SK-N-SH treated with all-trans-retinoic acid at 6 μM for 48 hours (cell line): ENCODE measurements at regions not wholly inside any gene's neighbourhood (a gene's known extent, or its start where the extent isn't known, plus 50 kb on each side); places are given as distances from the start of the nearest gene placed in this dataset.

Experiments
- ARNTL ChIP-seq: fragments of 450-650 bp; formaldehyde crosslinking; IDR thresholded peaks from 2 replicates; pipeline ENCODE4 v1.5.0; 2020; ENCODE audit warnings: low read depth, mild to moderate bottlenecking, moderate library complexity, borderline replicate concordance
- BACH2 ChIP-seq: fragments of 250-450 bp; sonication (Bioruptor Pico); IDR thresholded peaks from 2 replicates; pipeline ENCODE4 v1.9.0; 2021; ENCODE audit warnings: mild to moderate bottlenecking, borderline replicate concordance
- CSDC2 ChIP-seq: fragments of 250-450 bp; sonication (Bioruptor Pico); IDR thresholded peaks from 2 replicates; pipeline ENCODE4 v1.5.0; 2020; ENCODE audit warnings: mild to moderate bottlenecking, moderate library complexity
- ESRRG ChIP-seq: fragments of 250-450 bp; sonication (Bioruptor Pico); IDR thresholded peaks from 2 replicates; pipeline ENCODE4 v1.6.1; 2021; ENCODE audit warnings: mild to moderate bottlenecking
- GLIS3 ChIP-seq: fragments of 250-450 bp; sonication (Bioruptor Pico); IDR thresholded peaks from 2 replicates; pipeline ENCODE4 v1.5.0; 2020; ENCODE audit warnings: mild to moderate bottlenecking, moderate library complexity
- RARB ChIP-seq: fragments of 250-450 bp; sonication (Bioruptor Pico); IDR thresholded peaks from 2 replicates; pipeline ENCODE4 v1.8.0; 2021; ENCODE audit warnings: mild to moderate bottlenecking, moderate library complexity
- TOX ChIP-seq: fragments of 250-450 bp; sonication (Bioruptor Pico); IDR thresholded peaks from 2 replicates; pipeline ENCODE4 v1.8.0; 2021; ENCODE audit warnings: mild to moderate bottlenecking, moderate library complexity, borderline replicate concordance
- ZFP3 ChIP-seq: fragments of 250-450 bp; sonication (Bioruptor Pico); IDR thresholded peaks from 2 replicates; pipeline ENCODE4 v1.5.0; 2020; ENCODE audit warnings: mild to moderate bottlenecking, moderate library complexity
- ZFP30 ChIP-seq: fragments of 450-650 bp; formaldehyde crosslinking; IDR thresholded peaks from 2 replicates; pipeline ENCODE4 v1.5.0; 2022; ENCODE audit warnings: mild to moderate bottlenecking, moderate library complexity
- ZNF8 ChIP-seq: fragments of 450-650 bp; formaldehyde crosslinking; IDR thresholded peaks from 2 replicates; pipeline ENCODE4 v1.5.0; 2020; ENCODE audit warnings: mild to moderate bottlenecking, moderate library complexity
- TF ChIP-seq, protein P1 (sequence below): fragments of 250-450 bp; sonication (Bioruptor Pico); IDR thresholded peaks from 2 replicates; pipeline ENCODE4 v1.8.0; 2020; ENCODE audit warnings: mild to moderate bottlenecking, moderate library complexity, borderline replicate concordance
- TF ChIP-seq, protein P2 (sequence below): fragments of 250-450 bp; sonication (Bioruptor Pico); IDR thresholded peaks from 2 replicates; pipeline ENCODE4 v1.5.1; 2021; ENCODE audit warnings: mild to moderate bottlenecking, moderate library complexity

DNA sequence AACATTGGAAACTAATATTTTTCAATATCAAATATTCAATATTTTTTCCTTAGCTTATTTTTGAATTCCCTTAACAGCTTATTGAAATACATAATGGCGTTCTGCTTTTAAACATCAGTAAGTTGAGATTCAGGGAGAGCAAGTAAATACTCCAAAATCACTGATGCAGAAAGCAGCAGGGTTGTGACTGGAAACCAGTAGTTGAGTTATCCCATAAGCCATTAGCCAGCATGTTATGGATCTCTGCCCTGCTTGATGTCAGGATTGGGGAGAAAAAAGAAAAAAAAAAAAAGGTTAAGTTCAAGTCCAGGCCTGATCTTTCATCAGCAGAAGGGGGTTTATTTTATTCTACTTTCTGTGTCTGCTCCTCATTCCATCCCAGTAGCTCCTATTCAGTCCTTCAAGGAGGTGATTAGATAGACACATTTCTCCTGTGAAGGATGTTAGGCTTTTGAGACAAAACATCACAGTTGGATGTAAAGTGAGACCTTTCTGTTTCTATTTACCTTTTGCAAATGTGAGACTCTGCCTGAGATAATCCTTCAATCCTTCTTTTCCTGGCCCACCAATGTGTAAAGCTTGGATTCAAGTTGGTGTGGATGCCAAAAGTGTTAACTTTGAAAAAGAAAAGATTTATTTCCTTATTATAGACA, 110.9 kb upstream of the HDAC9 start:
- TF ChIP-seq ZNF8 (CRISPR knock-in tag), result no peak
- no peak for TF ChIP-seq RARB (CRISPR knock-in tag)
- no peak for TF ChIP-seq ESRRG (CRISPR knock-in tag)
- TF ChIP-seq GLIS3, result no peak
- no peak for TF ChIP-seq CSDC2 (CRISPR knock-in tag)
- no peak for TF ChIP-seq TOX
- TF ChIP-seq ZFP3 (CRISPR knock-in tag), result no peak
- TF ChIP-seq ZFP30 (CRISPR knock-in tag), result no peak
- TF ChIP-seq, protein P1, sequence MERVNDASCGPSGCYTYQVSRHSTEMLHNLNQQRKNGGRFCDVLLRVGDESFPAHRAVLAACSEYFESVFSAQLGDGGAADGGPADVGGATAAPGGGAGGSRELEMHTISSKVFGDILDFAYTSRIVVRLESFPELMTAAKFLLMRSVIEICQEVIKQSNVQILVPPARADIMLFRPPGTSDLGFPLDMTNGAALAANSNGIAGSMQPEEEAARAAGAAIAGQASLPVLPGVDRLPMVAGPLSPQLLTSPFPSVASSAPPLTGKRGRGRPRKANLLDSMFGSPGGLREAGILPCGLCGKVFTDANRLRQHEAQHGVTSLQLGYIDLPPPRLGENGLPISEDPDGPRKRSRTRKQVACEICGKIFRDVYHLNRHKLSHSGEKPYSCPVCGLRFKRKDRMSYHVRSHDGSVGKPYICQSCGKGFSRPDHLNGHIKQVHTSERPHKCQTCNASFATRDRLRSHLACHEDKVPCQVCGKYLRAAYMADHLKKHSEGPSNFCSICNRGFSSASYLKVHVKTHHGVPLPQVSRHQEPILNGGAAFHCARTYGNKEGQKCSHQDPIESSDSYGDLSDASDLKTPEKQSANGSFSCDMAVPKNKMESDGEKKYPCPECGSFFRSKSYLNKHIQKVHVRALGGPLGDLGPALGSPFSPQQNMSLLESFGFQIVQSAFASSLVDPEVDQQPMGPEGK (CRISPR knock-in tag), result no peak
- TF ChIP-seq, protein P2, sequence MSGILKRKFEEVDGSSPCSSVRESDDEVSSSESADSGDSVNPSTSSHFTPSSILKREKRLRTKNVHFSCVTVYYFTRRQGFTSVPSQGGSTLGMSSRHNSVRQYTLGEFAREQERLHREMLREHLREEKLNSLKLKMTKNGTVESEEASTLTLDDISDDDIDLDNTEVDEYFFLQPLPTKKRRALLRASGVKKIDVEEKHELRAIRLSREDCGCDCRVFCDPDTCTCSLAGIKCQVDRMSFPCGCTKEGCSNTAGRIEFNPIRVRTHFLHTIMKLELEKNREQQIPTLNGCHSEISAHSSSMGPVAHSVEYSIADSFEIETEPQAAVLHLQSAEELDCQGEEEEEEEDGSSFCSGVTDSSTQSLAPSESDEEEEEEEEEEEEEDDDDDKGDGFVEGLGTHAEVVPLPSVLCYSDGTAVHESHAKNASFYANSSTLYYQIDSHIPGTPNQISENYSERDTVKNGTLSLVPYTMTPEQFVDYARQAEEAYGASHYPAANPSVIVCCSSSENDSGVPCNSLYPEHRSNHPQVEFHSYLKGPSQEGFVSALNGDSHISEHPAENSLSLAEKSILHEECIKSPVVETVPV, result no peak
- no peak for TF ChIP-seq BACH2 (CRISPR knock-in tag)
- TF ChIP-seq ARNTL (CRISPR knock-in tag), result no peak
